Testis (tissue), 2 donors: ENCODE measurements at regions not wholly inside any gene's neighbourhood (a gene's known extent, or its start where the extent isn't known, plus 50 kb on each side); places are given as distances from the start of the nearest gene placed in this dataset.

ENCODE experiments used
- CTCF ChIP-seq, 3 experiments: fragments of 450-650 bp in 2 of 3; fragments of 200-600 bp in 1 of 3; sonication (generic) in 1 of 3; IDR thresholded peaks; one replicate each; pipeline ENCODE4 v1.5.1; 2016 to 2019; ENCODE audit warnings: antibody characterized with exemption in 3 of 3, mild to moderate bottlenecking in 2 of 3, moderate library complexity in 1 of 3
- POLR2A ChIP-seq: fragments of 450-650 bp; IDR thresholded peaks from one replicate; pipeline ENCODE4 v1.6.1; 2017; ENCODE audit warnings: antibody characterized with exemption, mild to moderate bottlenecking, moderate library complexity

GRCh38 chr3:104523136-104523535 lies 843.6 kb upstream of the ALCAM start:
- TF ChIP-seq POLR2A: no peak
- TF ChIP-seq CTCF (IDR thresholded peaks at IDR 0.05): no peak
